Thyroid gland (tissue), 4 donors: ENCODE measurements at regions not wholly inside any gene's neighbourhood (a gene's known extent, or its start where the extent isn't known, plus 50 kb on each side); places are given as distances from the start of the nearest gene placed in this dataset.

ENCODE experiments used
- DNase-seq, 2 donors: peaks; one replicate each; pipeline ENCODE4 v3.0.0-alpha.2; 2019
- H3K27ac ChIP-seq, 3 donors: fragments of 200-600 bp; sonication (generic); 1 replicate in 2 of 3; 2 replicates in 1 of 3; pipeline ENCODE4 v1.5.1; 2016 to 2019; ENCODE audit warnings: mild to moderate bottlenecking in 1 of 3, moderate library complexity in 1 of 3
- H3K27me3 ChIP-seq: fragments of 200-600 bp; sonication (generic); one replicate; pipeline ENCODE4 v1.5.1; 2019
- H3K36me3 ChIP-seq, 2 donors: fragments of 200-600 bp; sonication (generic); one replicate each; pipeline ENCODE4 v1.5.1; 2016 to 2019
- H3K4me1 ChIP-seq, 2 donors: fragments of 200-600 bp; sonication (generic); one replicate each; pipeline ENCODE4 v1.5.1; 2017 to 2019
- H3K4me3 ChIP-seq, 3 donors: fragments of 200-600 bp; sonication (generic); replicated peaks in 1 of 3; 1 replicate in 2 of 3; 2 replicates in 1 of 3; pipeline ENCODE4 v1.5.1; 2016; ENCODE audit warnings: mild to moderate bottlenecking in 1 of 3
- H3K9me3 ChIP-seq: fragments of 200-600 bp; sonication (generic); one replicate; pipeline ENCODE4 v1.5.1; 2017
- CTCF ChIP-seq, 6 experiments: fragments of 200-600 bp in 3 of 6; fragments of 450-650 bp in 3 of 6; sonication (generic) in 3 of 6; IDR thresholded peaks; one replicate each; pipeline ENCODE4 v1.5.1; 2016 to 2019; ENCODE audit warnings: antibody characterized with exemption in 6 of 6, mild to moderate bottlenecking in 2 of 6, inconsistent platforms in 1 of 6, moderate library complexity in 1 of 6
- POLR2A ChIP-seq, 2 donors: fragments of 450-650 bp; IDR thresholded peaks; one replicate each; pipeline ENCODE4 v1.6.1; 2017; ENCODE audit warnings: antibody characterized with exemption in 2 of 2, mild to moderate bottlenecking in 2 of 2, moderate library complexity in 1 of 2
- WGBS, 2 donors: methylation state at CpG; one replicate each; pipeline ENCODE4 v1.1.5; 2017; 5-methylcytosine and 5-hydroxymethylcytosine counted together
- intact Hi-C: fragments of 100-400 bp; cut with DNase I; formaldehyde crosslinking; loops from one replicate; pipeline ENCODE4 v1.15.1; 2023

GRCh38 chr15:37165395-37165794 lies 65.0 kb upstream of the MEIS2 start:
- no peak overlapping the region for H3K4me3 ChIP-seq
- intact Hi-C loops = no loop called here
- H3K27ac ChIP-seq = no peak overlapping the region
- no peak for DNase-seq
- WGBS, 2 donors = 92 to 96% methylated on average over 3 of the region's 3 CpGs
- TF ChIP-seq CTCF (IDR thresholded peaks at IDR 0.05) (no peak), POLR2A (IDR thresholded peaks at IDR 0.05) (no peak)
- no peaks in the 10 kb centered on the region for H3K9me3 ChIP-seq
- no peaks in the 10 kb centered on the region for H3K27me3 ChIP-seq
- no peaks in the 10 kb centered on the region for H3K4me1 ChIP-seq
- no peaks in the 10 kb centered on the region for H3K36me3 ChIP-seq

GRCh38 chr15:37166402-37166801 lies 66.1 kb upstream of the MEIS2 start:
- TF ChIP-seq CTCF (IDR thresholded peaks at IDR 0.05) (no peak), POLR2A (IDR thresholded peaks at IDR 0.05) (no peak)
- DNase-seq = no peak
- H3K27ac ChIP-seq = no peak overlapping the region
- H3K36me3 ChIP-seq = no peaks in the 10 kb centered on the region
- intact Hi-C loops = no loop called here
- H3K27me3 ChIP-seq = no peaks in the 10 kb centered on the region
- no peaks in the 10 kb centered on the region for H3K9me3 ChIP-seq
- no peak overlapping the region for H3K4me3 ChIP-seq
- WGBS, 2 donors = 44 to 60% methylated on average over 3 of the region's 3 CpGs
- no peaks in the 10 kb centered on the region for H3K4me1 ChIP-seq

GRCh38 chr15:37181339-37181738 lies 81.0 kb upstream of the MEIS2 start:
- no peak for DNase-seq
- H3K27me3 ChIP-seq = no peaks in the 10 kb centered on the region

GRCh38 chr15:37199545-37199944 lies 99.2 kb upstream of the MEIS2 start:
- WGBS, 2 donors = 77 to 82% methylated on average over 5 of the region's 5 CpGs
- intact Hi-C loops = no loop called here

More at GRCh38 chr15:37181339-37181738, 81.0 kb upstream of the MEIS2 start:
- Histone ChIP-seq H3K27ac (no peak overlapping the region), H3K36me3 (no peaks in the 10 kb centered on the region), H3K4me3 (no peak overlapping the region), H3K9me3 (no peaks in the 10 kb centered on the region), H3K4me1 (no peaks in the 10 kb centered on the region)
- WGBS, 2 donors = 73 to 78% methylated on average over 1 of the region's 1 CpG
- intact Hi-C loops = no loop called here
- TF ChIP-seq POLR2A (IDR thresholded peaks at IDR 0.05) (no peak), CTCF (IDR thresholded peaks at IDR 0.05) (no peak)

GRCh38 chr15:37203050-37203449 lies 102.7 kb upstream of the MEIS2 start:
- TF ChIP-seq POLR2A (IDR thresholded peaks at IDR 0.05) (no peak), CTCF (IDR thresholded peaks at IDR 0.05) (no peak)

More at GRCh38 chr15:37199545-37199944, 99.2 kb upstream of the MEIS2 start:
- no peaks in the 10 kb centered on the region for H3K27me3 ChIP-seq
- H3K36me3 ChIP-seq = no peaks in the 10 kb centered on the region
- DNase-seq = no peak
- H3K4me3 ChIP-seq = no peak overlapping the region
- no peaks in the 10 kb centered on the region for H3K9me3 ChIP-seq
- H3K27ac ChIP-seq = no peak overlapping the region
- H3K4me1 ChIP-seq = no peaks in the 10 kb centered on the region
- TF ChIP-seq POLR2A (IDR thresholded peaks at IDR 0.05) (no peak), CTCF (IDR thresholded peaks at IDR 0.05) (no peak)

More at GRCh38 chr15:37203050-37203449, 102.7 kb upstream of the MEIS2 start:
- no peak overlapping the region for H3K27ac ChIP-seq
- 93 to 95% methylated on average over 2 of the region's 2 CpGs for WGBS, 2 donors
- no peaks in the 10 kb centered on the region for H3K9me3 ChIP-seq
- no peaks in the 10 kb centered on the region for H3K4me1 ChIP-seq
- H3K27me3 ChIP-seq = no peaks in the 10 kb centered on the region
- intact Hi-C loops = no loop called here
- H3K36me3 ChIP-seq = no peaks in the 10 kb centered on the region
- no peak for DNase-seq
- no peak overlapping the region for H3K4me3 ChIP-seq
